ENCODE measurements at regions not wholly inside any gene's neighbourhood (a gene's known extent, or its start where the extent isn't known, plus 50 kb on each side); places are given as distances from the start of the nearest gene placed in this dataset.
"Not testable (repeated sequence)": the region's sequence is repeated elsewhere in the genome, so short reads cannot be mapped to it uniquely, and the experiment has no call there.

DNA sequence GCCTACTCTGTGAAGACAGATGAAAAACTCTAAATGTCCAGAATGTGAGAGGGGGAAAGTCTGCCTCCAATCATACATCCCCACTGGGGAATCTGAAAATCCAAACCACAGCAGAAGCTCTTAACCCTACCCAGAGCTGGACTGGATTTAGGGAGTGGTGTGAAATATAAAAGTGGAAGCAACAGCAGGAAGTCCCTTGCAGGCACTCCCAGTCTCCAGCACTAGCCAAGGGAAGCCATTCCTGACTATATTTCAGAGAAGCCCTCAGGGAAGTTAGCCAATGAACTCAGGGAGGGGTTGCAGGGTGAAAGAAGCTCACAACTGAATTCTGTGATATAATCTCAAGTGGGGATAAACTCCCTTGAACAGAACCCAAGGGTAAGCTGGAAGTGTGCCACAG, 51.5 kb downstream of the CRPPA start:
- H3K27ac ChIP-seq: no peak overlapping the region
- no peaks in the 10 kb centered on the region for H3K9me3 ChIP-seq
- peaks cover 6% of the 10 kb centered on the region for H3K4me1 ChIP-seq
- H3K27me3 ChIP-seq: no peaks in the 10 kb centered on the region
- no peak overlapping the region for H3K4me3 ChIP-seq
- no peak for ATAC-seq
- TF ChIP-seq POLR2A (IDR thresholded peaks at IDR 0.05): no peak
- TF ChIP-seq, protein P1, sequence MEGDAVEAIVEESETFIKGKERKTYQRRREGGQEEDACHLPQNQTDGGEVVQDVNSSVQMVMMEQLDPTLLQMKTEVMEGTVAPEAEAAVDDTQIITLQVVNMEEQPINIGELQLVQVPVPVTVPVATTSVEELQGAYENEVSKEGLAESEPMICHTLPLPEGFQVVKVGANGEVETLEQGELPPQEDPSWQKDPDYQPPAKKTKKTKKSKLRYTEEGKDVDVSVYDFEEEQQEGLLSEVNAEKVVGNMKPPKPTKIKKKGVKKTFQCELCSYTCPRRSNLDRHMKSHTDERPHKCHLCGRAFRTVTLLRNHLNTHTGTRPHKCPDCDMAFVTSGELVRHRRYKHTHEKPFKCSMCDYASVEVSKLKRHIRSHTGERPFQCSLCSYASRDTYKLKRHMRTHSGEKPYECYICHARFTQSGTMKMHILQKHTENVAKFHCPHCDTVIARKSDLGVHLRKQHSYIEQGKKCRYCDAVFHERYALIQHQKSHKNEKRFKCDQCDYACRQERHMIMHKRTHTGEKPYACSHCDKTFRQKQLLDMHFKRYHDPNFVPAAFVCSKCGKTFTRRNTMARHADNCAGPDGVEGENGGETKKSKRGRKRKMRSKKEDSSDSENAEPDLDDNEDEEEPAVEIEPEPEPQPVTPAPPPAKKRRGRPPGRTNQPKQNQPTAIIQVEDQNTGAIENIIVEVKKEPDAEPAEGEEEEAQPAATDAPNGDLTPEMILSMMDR (IDR thresholded peaks at IDR 0.05): no peak
- DNase-seq: no peak
- intact Hi-C loops (cut with DNase I): no loop called here
- H3K36me3 ChIP-seq (replicated peaks in 1 of 2; ENCODE audit: insufficient read depth in 1 of 2, low read depth in 2 of 2): no peaks in the 10 kb centered on the region

DNA sequence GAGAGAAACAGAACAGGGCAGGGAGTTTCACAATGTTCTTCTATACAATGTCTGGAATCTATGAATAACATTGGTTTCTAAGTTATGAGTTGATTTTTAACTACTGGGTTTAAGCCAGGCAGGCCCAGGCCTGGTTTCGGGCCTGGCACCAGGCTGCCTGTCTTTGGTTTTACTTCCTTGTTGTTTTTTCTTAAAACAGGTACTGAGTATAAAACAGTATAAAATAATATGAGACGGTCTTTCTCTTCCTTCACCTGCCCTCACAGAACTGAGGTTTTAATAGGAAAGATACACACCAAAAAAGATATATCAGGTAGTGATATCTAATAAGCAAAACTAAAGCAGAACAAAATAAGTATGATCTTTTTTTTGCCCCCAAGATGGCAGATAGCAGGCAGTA, 52.0 kb downstream of the CRPPA start:
- WGBS, 2 donors: 53 to 62% methylated on average over 2 of the region's 2 CpGs
- H3K27me3 ChIP-seq; H3K36me3 ChIP-seq (replicated peaks in 1 of 2; ENCODE audit: insufficient read depth in 1 of 2, low read depth in 2 of 2); H3K4me1 ChIP-seq; H3K9me3 ChIP-seq; H3K4me3 ChIP-seq; intact Hi-C loops (cut with DNase I); H3K27ac ChIP-seq: not testable (repeated sequence)
- peak; percentile 18 for ATAC-seq
- peak in 3 of 4 donors; percentile 10 to 36 (median 18) for DNase-seq

DNA sequence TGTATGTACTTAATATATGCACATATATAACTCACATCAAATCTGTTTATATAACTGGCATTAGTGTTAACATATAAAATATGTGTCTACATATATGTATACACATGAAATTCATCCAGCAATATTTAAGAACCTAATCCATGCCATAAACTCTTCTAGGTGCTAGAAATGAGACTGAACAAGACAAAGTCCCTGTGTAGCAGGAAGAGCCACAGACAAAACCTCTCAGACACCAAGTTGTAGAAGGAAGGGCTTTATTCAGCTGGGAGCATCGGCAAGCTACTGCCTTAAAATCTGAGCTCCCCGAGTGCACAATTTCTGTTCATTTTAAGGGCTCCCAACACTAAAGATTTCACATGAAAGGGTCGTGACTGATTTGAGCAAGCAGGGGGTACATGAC, 52.5 kb downstream of the CRPPA start:
- H3K27ac ChIP-seq: no peak overlapping the region
- WGBS, 2 donors: 81 to 89% methylated on average over 3 of the region's 3 CpGs

DNA sequence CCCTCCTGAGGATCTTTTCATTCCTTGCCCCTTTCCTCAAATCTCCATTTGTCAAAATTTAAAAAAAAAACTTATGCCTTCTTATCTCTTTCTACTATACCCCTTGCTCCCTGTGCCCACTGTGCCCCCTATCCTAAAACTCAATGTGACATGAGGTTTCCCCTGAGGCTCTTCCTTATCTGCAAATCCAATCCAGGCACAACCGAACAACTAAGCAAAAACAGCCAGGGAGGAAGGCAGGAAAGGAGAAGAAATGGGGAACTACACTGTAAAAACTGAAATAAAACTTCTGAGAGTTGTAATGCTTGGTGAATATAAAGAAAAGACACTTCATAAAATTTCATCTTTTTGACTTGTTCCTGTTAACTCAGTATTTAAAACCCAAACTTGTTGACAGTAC, 54.2 kb downstream of the CRPPA start:
- DNase-seq (no peak), ATAC-seq (no peak)
- 75 to 83% methylated on average over 1 of the region's 1 CpG for WGBS, 2 donors
- H3K9me3 ChIP-seq: no peaks in the 10 kb centered on the region
- TF ChIP-seq, protein P1 (IDR thresholded peaks at IDR 0.05): no peak
- no peak for TF ChIP-seq POLR2A (IDR thresholded peaks at IDR 0.05)
- peaks cover 6% of the 10 kb centered on the region for H3K4me1 ChIP-seq
- H3K27me3 ChIP-seq: no peaks in the 10 kb centered on the region
- H3K4me3 ChIP-seq: no peak overlapping the region
- H3K36me3 ChIP-seq (replicated peaks in 1 of 2; ENCODE audit: insufficient read depth in 1 of 2, low read depth in 2 of 2): no peaks in the 10 kb centered on the region
- H3K27ac ChIP-seq: no peak overlapping the region
- intact Hi-C loops (cut with DNase I): no loop called here

More for the DNA sequence above, 52.5 kb downstream of the CRPPA start:
- TF ChIP-seq POLR2A (IDR thresholded peaks at IDR 0.05): no peak
- TF ChIP-seq, protein P1 (IDR thresholded peaks at IDR 0.05): no peak
- Histone ChIP-seq H3K4me3 (no peak overlapping the region), H3K4me1 (peaks cover 6% of the 10 kb centered on the region), H3K36me3 (replicated peaks in 1 of 2; ENCODE audit: insufficient read depth in 1 of 2, low read depth in 2 of 2) (no peaks in the 10 kb centered on the region), H3K9me3 (no peaks in the 10 kb centered on the region), H3K27me3 (no peaks in the 10 kb centered on the region)
- DNase-seq (no peak), ATAC-seq (no peak)
- intact Hi-C loops (cut with DNase I): no loop called here

DNA sequence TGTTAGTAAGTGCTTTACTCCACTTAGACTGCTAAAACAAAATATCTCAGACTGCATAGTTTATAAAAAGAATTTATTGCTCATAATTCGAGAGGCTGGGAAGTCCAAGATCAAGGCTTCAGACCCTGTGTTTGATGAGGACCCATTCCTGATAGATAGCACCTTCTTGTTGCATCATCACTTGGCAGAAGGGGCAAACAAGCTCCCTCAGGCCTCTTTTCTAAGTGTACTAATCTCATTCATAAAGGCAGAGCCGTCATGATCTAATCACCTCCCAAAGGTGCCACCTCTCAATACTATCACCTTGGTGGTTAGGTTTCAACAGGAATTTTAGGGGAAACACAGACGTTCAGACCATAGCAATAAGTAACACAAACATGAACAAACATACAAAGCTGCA, 55.4 kb downstream of the CRPPA start:
- Histone ChIP-seq H3K4me1 (peaks cover 6% of the 10 kb centered on the region), H3K4me3 (no peak overlapping the region), H3K36me3 (replicated peaks in 1 of 2; ENCODE audit: insufficient read depth in 1 of 2, low read depth in 2 of 2) (no peaks in the 10 kb centered on the region), H3K27me3 (no peaks in the 10 kb centered on the region), H3K27ac (no peak overlapping the region), H3K9me3 (no peaks in the 10 kb centered on the region)
- TF ChIP-seq POLR2A (IDR thresholded peaks at IDR 0.05): no peak
- TF ChIP-seq, protein P1 (IDR thresholded peaks at IDR 0.05): no peak
- DNase-seq: no peak
- 73 to 82% methylated on average over 3 of the region's 3 CpGs for WGBS, 2 donors
- intact Hi-C loops (cut with DNase I): no loop called here
- no peak for ATAC-seq
